ENCODE measurements at regions not wholly inside any gene's neighbourhood (a gene's known extent, or its start where the extent isn't known, plus 50 kb on each side); places are given as distances from the start of the nearest gene placed in this dataset.

DNA sequence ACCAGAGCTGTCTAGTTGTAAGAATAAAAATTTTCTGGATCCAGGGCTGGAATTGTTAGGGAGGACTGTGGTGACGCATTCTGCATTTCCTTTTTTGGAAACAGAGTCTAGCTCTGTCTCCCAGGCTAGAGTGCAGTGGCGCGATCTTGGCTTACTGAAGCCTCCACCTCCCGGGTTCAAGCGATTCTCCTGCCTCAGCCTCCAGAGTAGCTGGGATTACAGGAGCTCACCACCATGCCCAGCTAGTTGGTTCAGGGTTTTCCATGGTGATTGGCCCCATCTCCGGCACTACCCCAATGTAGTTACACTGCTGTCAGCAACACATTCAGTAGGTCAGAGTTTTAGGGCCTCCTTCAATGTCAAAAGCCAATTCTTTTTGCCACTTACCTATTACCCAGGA, 58.6 kb upstream of the RNF152 start:
- no peak for DNase-seq

DNA sequence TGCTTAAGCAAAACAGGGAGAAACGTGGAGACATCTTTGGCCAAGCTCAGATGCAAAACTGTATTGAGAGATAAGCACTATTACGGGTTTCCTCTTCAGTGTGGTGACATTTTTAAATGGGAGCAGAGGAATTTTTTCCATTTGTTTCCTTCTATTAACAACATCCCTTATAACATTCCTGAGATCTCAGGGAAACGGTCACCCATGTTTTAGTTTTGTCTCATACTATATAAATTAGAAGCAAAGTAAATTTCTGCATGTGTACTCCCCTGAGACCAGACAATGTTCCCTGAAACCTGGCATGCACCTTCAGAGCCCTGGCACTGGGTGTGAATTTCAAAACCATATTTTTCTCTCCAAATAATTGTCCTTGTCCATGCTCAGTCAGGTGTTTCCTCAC, 57.6 kb upstream of the RNF152 start:
- TF ChIP-seq, protein P1, sequence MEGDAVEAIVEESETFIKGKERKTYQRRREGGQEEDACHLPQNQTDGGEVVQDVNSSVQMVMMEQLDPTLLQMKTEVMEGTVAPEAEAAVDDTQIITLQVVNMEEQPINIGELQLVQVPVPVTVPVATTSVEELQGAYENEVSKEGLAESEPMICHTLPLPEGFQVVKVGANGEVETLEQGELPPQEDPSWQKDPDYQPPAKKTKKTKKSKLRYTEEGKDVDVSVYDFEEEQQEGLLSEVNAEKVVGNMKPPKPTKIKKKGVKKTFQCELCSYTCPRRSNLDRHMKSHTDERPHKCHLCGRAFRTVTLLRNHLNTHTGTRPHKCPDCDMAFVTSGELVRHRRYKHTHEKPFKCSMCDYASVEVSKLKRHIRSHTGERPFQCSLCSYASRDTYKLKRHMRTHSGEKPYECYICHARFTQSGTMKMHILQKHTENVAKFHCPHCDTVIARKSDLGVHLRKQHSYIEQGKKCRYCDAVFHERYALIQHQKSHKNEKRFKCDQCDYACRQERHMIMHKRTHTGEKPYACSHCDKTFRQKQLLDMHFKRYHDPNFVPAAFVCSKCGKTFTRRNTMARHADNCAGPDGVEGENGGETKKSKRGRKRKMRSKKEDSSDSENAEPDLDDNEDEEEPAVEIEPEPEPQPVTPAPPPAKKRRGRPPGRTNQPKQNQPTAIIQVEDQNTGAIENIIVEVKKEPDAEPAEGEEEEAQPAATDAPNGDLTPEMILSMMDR (IDR thresholded peaks at IDR 0.05): no peak
- H3K27ac Mint-ChIP-seq: no peak overlapping the region
- H3K4me1 Mint-ChIP-seq: peaks cover 6% of the 10 kb centered on the region
- peaks cover 5 to 8% (median 7%) of the 10 kb centered on the region in 7 donors for H3K9me3 Mint-ChIP-seq
- H2AFZ ChIP-seq (ENCODE audit: insufficient read depth, low read depth, low read length, poor library complexity, severe bottlenecking): no peak overlapping the region
- H3K9me3 ChIP-seq (replicated peaks in 1 of 2; ENCODE audit: control insufficient read depth in 1 of 2, insufficient read depth in 1 of 2, low read length in 2 of 2): peaks cover 0 to under 1% of the 10 kb centered on the region in 2 donors
- intact Hi-C loops (cut with micrococcal nuclease): no loop called here
- no peaks in the 10 kb centered on the region for H3K36me3 ChIP-seq (replicated peaks in 1 of 2; ENCODE audit: control insufficient read depth in 1 of 2, insufficient read depth in 2 of 2, low read length in 2 of 2)
- peaks cover 2 to 11% (median 4%) of the 10 kb centered on the region in 3 donors for H3K27me3 Mint-ChIP-seq (ENCODE audit: low read depth in 3 of 3)
- H3K27me3 ChIP-seq (ENCODE audit: control insufficient read depth in 2 of 2, insufficient read depth in 2 of 2, low read length in 2 of 2): peaks cover 0 to 3% of the 10 kb centered on the region in 2 donors
- no peaks in the 10 kb centered on the region for H3K4me1 ChIP-seq (ENCODE audit: control insufficient read depth in 1 of 2, insufficient read depth in 2 of 2, low read length in 2 of 2)
- DNase-seq: no peak
- no peak overlapping the region for H3K4me3 ChIP-seq (replicated peaks in 1 of 3; ENCODE audit: low read depth in 2 of 3, low read length in 3 of 3)
- no peaks in the 10 kb centered on the region for H4K20me1 ChIP-seq (ENCODE audit: insufficient read depth, low read length)
- H3K4me3 Mint-ChIP-seq: no peak overlapping the region
- no peak overlapping the region for H3K27ac ChIP-seq (ENCODE audit: low read depth in 1 of 2, low read length in 2 of 2)
- no peak overlapping the region for H3K4me2 ChIP-seq (replicated peaks; ENCODE audit: extremely low read depth, low read length, poor library complexity, severe bottlenecking)
- H3K9ac ChIP-seq (ENCODE audit: insufficient read depth, low read length, poor library complexity, severe bottlenecking): no peak overlapping the region
- H3K79me2 ChIP-seq (ENCODE audit: insufficient read depth, low read length): no peaks in the 10 kb centered on the region
- no peaks in the 10 kb centered on the region for H3K36me3 Mint-ChIP-seq
- no CpG with 5 or more reads among the region's 3 CpGs for WGBS (ENCODE audit: insufficient coverage)

More for the DNA sequence above, 58.6 kb upstream of the RNF152 start:
- no peaks in the 10 kb centered on the region for H4K20me1 ChIP-seq (ENCODE audit: insufficient read depth, low read length)
- no peak overlapping the region for H3K4me3 Mint-ChIP-seq
- WGBS (ENCODE audit: insufficient coverage): 100% methylated on average over 4 of the region's 6 CpGs
- H3K9me3 Mint-ChIP-seq: peaks cover 11 to 18% (median 16%) of the 10 kb centered on the region in 7 donors
- H3K27me3 ChIP-seq (ENCODE audit: control insufficient read depth in 2 of 2, insufficient read depth in 2 of 2, low read length in 2 of 2): peaks cover 0 to 3% of the 10 kb centered on the region in 2 donors
- H3K4me1 ChIP-seq (ENCODE audit: control insufficient read depth in 1 of 2, insufficient read depth in 2 of 2, low read length in 2 of 2): no peaks in the 10 kb centered on the region
- peaks cover 2 to 11% (median 5%) of the 10 kb centered on the region in 3 donors for H3K27me3 Mint-ChIP-seq (ENCODE audit: low read depth in 3 of 3)
- H3K9ac ChIP-seq (ENCODE audit: insufficient read depth, low read length, poor library complexity, severe bottlenecking): no peak overlapping the region
- intact Hi-C loops (cut with micrococcal nuclease): no loop called here
- H3K27ac ChIP-seq (ENCODE audit: low read depth in 1 of 2, low read length in 2 of 2): no peak overlapping the region
- no peak overlapping the region for H3K4me2 ChIP-seq (replicated peaks; ENCODE audit: extremely low read depth, low read length, poor library complexity, severe bottlenecking)
- TF ChIP-seq, protein P1 (IDR thresholded peaks at IDR 0.05): no peak
- H3K9me3 ChIP-seq (replicated peaks in 1 of 2; ENCODE audit: control insufficient read depth in 1 of 2, insufficient read depth in 1 of 2, low read length in 2 of 2): peaks cover 8 to 11% of the 10 kb centered on the region in 2 donors
- H2AFZ ChIP-seq (ENCODE audit: insufficient read depth, low read depth, low read length, poor library complexity, severe bottlenecking): no peak overlapping the region
- no peaks in the 10 kb centered on the region for H3K79me2 ChIP-seq (ENCODE audit: insufficient read depth, low read length)
- no peaks in the 10 kb centered on the region for H3K36me3 ChIP-seq (replicated peaks in 1 of 2; ENCODE audit: control insufficient read depth in 1 of 2, insufficient read depth in 2 of 2, low read length in 2 of 2)
- H3K4me3 ChIP-seq (replicated peaks in 1 of 3; ENCODE audit: low read depth in 2 of 3, low read length in 3 of 3): no peak overlapping the region
- H3K27ac Mint-ChIP-seq: no peak overlapping the region
- H3K36me3 Mint-ChIP-seq: no peaks in the 10 kb centered on the region
- H3K4me1 Mint-ChIP-seq: peaks cover 6% of the 10 kb centered on the region
